Erythroblast (primary cell): ENCODE measurements at regions not wholly inside any gene's neighbourhood (a gene's known extent, or its start where the extent isn't known, plus 50 kb on each side); places are given as distances from the start of the nearest gene placed in this dataset.

Source experiments
- GATA1 ChIP-seq: IDR thresholded peaks from 2 replicates; pipeline ENCODE4 v1.6.1; 2011; ENCODE audit warnings: low read depth, mild to moderate bottlenecking, control low read depth, low read length, moderate library complexity
- POLR2A ChIP-seq: IDR thresholded peaks from 2 replicates; pipeline ENCODE4 v1.6.1; 2011; ENCODE audit warnings: mild to moderate bottlenecking, low read length

- no peak for TF ChIP-seq POLR2A
- no peak for TF ChIP-seq GATA1
Observed at GRCh38 chr7:88363869-88364268, 57.2 kb upstream of the STEAP4 start.
